OCI-LY7 (cell line): ENCODE measurements at regions not wholly inside any gene's neighbourhood (a gene's known extent, or its start where the extent isn't known, plus 50 kb on each side); places are given as distances from the start of the nearest gene placed in this dataset.

Experiments
- EZH2phosphoT487 ChIP-seq: fragments of 200-600 bp; sonication (generic); IDR thresholded peaks from 2 replicates; pipeline ENCODE4 v1.6.1; 2018; ENCODE audit warnings: low read depth, borderline replicate concordance, mild to moderate bottlenecking, mixed run types, antibody characterized with exemption, low read length, moderate library complexity, mixed read lengths
- TF ChIP-seq, protein P1 (sequence below): fragments of 200-600 bp; sonication (generic); conservative IDR thresholded peaks from 2 replicates; pipeline ENCODE4 v1.5.1; 2014; ENCODE audit warnings: mild to moderate bottlenecking, antibody characterized with exemption, low read length, moderate library complexity, mixed read lengths

DNA sequence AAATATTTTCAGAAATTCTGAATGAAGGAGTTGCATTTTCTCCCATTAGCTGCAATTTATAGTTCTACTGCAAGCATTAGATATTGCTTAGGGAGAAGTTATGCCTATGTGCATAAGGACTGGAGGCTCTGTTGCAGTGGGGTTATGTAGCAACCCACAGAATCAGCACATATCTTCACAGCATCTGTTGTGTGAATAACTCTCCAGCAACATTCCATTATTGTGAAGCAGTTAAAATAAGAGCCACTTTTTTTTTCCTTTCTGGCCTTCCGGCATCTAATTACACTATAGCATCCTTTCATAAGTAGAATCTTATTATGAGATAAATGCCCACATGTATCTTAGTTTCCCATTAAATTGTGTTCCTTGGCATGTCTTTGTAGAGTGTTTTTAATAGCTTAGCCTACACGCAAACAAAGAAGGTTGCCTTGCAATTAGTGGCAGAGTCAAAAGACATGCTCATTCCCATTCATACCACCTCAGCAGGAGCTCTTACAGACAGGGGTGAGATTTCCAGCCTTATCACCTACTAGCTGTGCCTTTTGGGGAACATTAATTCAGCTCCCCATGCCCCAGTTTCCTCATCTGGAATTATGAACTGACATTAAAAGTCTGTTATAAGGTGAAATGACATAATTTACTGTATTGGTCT, 596.0 kb upstream of the GOT2 start:
- TF ChIP-seq, protein P1, sequence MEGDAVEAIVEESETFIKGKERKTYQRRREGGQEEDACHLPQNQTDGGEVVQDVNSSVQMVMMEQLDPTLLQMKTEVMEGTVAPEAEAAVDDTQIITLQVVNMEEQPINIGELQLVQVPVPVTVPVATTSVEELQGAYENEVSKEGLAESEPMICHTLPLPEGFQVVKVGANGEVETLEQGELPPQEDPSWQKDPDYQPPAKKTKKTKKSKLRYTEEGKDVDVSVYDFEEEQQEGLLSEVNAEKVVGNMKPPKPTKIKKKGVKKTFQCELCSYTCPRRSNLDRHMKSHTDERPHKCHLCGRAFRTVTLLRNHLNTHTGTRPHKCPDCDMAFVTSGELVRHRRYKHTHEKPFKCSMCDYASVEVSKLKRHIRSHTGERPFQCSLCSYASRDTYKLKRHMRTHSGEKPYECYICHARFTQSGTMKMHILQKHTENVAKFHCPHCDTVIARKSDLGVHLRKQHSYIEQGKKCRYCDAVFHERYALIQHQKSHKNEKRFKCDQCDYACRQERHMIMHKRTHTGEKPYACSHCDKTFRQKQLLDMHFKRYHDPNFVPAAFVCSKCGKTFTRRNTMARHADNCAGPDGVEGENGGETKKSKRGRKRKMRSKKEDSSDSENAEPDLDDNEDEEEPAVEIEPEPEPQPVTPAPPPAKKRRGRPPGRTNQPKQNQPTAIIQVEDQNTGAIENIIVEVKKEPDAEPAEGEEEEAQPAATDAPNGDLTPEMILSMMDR = no peak
- no peak for TF ChIP-seq EZH2phosphoT487
